GM21360 (cell line): ENCODE measurements at regions not wholly inside any gene's neighbourhood (a gene's known extent, or its start where the extent isn't known, plus 50 kb on each side); places are given as distances from the start of the nearest gene placed in this dataset.
"Not testable (repeated sequence)": the region's sequence is repeated elsewhere in the genome, so short reads cannot be mapped to it uniquely, and the experiment has no call there.

Experiments
- ATAC-seq: cut with Tn5 transposase; IDR thresholded peaks from one replicate; pipeline ENCODE4 v1.9.1; 2021; ENCODE audit warnings: mild to moderate bottlenecking, moderate library complexity; ENCODE audit not compliant: unreplicated experiment

DNA sequence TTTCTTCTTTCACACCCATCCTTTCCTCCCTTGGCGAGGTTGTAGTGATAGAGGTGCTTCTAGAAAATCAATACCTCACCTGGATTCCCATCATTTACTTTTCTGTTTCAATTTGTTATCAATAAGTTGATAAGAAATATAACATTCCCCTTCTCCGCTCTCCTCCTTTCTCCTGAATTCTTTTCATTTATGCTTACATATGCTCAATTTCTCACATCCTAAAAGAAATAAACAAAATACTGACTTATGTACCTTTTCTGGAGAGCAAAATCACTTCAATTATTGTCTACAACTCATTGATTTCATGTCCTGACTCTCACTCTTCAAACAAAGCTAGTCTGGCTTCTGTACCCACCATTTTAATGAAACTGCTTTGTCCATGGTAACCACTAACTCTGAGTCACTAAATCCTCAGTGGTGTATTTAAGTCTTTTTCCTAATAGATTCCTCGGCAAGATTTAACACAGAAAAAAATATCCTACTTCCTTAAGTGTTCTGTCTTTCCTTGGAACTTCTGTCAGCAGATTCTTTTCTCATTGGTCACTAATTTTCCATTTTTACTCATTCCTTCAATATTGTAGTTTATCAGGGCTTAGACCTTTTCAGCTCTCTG, 289.6 kb downstream of the RFPL4B start:
- no peak for ATAC-seq

DNA sequence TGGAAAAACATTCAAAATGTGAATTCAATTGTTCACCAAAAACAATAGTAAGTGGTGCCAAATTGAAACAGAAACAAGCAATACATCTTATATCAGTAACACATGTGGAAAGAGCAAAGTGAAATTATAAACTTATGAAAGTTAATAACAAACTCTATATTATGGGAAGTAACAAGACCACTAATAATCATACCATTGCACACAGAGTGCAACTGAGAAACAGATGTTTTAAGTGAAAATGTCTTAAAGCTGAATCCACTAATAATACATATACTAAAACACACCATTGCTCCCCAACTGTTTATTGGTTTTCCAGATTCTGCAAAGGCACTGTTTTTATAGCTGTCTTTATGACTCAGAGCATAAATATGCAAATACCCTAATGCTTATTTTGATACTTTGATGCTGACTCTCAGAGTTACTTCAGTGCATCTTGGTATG, 292.3 kb downstream of the RFPL4B start:
- no peak for ATAC-seq

DNA sequence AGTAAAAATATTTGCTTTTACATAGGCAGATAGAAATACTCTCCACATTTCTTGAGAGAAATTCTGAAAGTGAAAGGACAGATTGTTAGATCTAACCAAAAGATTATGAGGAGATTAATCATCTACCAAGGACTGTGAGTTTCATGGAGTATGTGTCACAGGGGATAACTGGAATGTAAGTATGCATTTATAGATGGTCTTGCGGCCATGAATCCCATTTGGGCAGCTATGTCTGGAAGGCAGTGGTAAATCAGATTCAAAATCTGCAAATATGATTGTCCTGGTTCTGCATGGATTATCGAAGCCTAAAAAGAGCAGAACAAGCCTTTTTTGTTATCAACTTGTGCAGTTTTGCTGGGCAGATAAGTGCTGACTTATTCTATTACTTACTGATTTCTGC, 293.8 kb downstream of the RFPL4B start:
- ATAC-seq: no peak

DNA sequence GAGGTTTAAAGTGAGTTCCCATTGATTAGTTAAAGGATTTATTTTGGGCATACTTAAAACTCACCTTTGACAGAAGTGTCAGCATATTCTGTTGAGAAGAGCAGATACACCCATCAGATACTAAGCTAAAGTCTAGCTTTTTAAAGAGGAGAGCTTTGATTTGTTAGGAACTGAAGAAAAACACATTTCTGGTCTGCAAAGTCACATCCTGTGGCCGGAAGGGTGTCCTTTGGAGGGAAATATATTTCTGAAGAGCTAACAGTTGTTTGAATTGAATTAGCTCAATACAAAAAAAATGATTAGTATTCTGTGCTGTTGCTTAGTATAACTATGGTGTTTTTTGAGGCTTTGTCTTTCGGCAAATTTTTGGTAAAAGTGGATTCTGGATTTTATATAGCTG, 302.7 kb downstream of the RFPL4B start:
- ATAC-seq: no peak

GRCh38 chr6:112651239-112651638, 304.1 kb downstream of the RFPL4B start:
- ATAC-seq: no peak

GRCh38 chr6:112659912-112660311, 312.8 kb downstream of the RFPL4B start:
- no peak for ATAC-seq

DNA sequence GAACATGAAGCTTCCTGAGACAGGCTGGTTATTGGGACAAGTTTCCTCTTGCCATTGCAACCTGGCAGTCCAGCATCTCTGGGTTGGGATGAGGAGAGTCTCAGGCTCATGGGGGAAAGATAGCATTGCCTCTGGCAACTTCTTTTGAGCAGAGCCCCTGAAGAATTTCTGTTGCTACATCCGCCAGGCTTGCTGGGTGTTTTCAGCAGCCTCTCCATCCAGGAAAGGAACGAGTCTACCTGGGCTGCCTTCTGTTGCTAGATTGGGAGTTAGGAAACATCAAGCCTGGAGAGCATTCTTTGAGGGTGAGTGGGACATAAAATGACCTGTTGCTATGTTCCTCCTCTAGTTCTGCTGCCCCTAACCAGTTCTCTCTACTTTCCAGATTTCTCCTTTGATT, 313.5 kb downstream of the RFPL4B start:
- no peak for ATAC-seq

DNA sequence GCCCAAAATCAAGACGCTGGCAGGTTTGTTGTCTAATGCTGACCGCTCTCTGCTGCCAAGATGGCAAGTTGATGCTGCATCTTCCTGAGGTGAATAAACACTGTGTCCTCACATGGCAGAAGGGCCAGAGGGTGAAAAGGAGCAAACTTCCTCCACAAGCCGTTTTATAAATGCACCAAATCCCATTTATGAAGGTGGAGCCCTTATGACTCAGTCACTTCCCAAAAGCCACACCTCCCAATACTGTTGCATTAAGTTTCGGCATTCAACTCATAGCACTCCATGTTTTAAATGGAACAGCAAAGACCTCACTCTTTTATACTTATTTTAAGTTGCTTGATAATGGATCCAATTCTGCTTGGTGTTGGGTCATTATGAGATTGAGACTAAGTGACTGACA, 316.6 kb downstream of the RFPL4B start:
- ATAC-seq: no peak

DNA sequence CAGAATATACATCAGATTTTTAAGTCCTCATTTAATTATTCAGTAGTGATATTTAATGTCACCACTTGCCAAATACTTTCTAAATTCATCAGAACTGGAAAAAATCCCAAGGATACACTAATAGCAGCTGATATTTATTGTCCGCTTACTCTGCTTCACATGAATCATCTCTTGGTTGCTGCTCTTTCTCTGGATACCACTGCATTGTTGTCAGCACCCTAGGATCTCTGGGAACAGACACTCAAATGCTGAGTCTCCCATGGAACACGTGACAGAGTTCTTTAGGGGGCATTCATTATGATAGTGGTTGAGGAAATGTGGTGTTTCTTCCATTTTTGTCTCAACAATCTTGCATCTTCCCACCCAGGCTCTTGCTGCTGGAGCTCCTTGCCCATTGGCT, 318.0 kb downstream of the RFPL4B start:
- ATAC-seq: no peak

- ATAC-seq: no peak
Observed at GRCh38 chr6:112665815-112666214, 318.7 kb downstream of the RFPL4B start.

DNA sequence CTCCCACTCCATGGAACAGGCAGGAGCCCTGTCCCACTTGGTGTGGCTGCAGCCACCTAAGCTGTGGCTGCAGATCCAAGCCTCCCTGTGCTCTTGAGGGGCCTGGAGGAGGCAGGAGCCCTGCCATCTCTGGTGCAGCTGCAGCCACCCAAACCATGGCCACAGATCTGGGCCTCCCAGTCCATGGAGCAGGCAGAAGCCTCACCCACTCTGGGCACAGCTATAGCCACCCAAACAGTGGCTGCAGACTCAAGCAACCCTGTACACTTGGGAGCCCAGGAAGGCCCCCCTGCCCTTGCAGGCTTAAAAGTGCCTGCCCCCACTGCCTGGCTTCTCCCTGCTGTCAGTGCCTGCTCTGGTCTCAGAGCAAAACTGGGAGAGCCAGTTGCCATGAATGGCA, 320.3 kb downstream of the RFPL4B start:
- ATAC-seq: no peak

DNA sequence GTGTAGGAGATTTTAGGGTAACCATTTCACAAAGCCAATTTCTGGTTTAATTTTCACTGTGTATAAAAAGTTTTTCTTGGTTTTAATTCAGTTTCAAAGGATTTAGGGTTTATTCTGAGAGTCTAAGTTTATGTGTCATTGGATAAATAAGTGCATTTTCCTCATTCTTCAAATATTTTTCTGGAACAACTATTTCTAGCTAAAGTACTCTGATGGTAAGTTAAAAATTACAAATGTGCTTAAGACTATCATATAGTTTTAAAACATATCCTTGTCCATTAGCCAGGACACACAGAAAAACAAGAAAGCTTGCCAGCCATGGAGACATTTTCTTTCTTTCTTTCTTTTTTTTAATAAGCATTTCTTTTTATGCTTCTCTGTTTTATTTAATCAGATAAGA, 333.0 kb downstream of the RFPL4B start:
- ATAC-seq: no peak

DNA sequence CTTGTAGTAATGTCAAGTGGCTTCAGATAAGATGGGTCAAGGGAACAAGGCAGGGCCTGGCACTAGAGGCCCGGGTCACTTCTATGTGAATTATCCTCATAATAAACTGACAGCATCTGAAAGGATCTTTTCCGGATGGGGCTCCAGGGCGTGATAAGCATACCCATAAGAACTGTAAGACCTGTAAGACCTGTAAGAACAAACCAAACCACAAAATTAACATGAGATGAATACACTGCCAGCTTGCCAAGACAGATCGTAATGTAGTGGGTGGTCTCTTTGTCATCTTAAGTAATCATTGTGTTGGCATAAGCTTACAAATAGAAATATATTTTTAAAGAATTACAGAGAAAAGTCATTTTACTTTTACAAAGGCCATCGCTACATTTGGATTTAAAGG, 334.9 kb downstream of the RFPL4B start:
- no peak for ATAC-seq

DNA sequence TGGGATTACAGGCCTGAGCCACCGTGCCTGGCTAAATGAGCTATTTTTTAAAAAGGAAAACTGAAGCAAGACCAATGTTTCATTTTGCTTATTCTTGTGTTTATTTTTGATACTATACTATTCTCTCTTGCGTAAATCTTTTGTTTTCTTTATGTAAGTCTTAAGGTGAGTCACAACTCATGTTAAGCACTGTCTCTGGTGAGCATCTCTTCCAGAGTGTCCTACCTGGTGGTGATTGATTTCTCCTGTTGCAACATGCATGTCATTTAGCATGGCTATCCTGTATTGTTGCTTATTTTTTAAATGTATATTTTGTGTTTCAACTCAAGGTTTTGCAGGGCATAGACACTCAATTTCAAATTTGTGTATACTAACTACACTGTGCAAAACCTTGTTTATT, 336.0 kb downstream of the RFPL4B start:
- no peak for ATAC-seq

- no peak for ATAC-seq
Observed at GRCh38 chr6:112683926-112684325, 336.8 kb downstream of the RFPL4B start.

GRCh38 chr6:112685521-112686220, 338.5 kb downstream of the RFPL4B start:
- ATAC-seq: not testable (repeated sequence)

DNA sequence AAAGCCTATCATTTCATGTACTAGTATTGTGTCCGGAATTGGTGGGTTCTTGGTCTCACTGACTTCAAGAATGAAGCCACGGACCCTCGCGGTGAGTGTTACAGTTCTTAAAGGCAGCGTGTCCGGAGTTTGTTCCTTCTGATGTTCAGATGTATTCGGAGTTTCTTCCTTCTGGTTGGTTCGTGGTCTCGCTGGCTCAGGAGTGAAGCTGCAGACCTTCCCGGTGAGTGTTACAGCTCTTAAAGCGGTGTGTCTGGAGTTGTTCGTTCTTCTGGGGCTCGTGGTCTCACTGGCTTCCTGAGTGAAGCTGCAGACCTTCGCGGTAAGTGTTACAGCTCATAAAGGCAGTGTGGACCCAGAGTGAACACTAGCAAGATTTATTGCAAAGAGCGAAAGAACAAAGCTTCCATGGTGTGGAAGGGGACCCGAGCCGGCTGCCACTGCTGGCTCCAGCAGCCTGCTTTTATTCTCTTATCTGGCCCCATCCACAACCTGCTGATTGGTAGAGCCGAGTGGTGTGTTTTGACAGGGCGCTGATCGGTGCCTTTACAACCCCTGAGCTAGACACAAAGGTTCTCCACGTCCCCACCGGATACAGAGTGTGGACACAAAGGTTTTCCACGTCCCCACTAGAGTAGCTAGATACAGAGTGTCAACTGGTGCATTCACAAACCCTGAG, 341.5 kb downstream of the RFPL4B start:
- not testable (repeated sequence) for ATAC-seq

DNA sequence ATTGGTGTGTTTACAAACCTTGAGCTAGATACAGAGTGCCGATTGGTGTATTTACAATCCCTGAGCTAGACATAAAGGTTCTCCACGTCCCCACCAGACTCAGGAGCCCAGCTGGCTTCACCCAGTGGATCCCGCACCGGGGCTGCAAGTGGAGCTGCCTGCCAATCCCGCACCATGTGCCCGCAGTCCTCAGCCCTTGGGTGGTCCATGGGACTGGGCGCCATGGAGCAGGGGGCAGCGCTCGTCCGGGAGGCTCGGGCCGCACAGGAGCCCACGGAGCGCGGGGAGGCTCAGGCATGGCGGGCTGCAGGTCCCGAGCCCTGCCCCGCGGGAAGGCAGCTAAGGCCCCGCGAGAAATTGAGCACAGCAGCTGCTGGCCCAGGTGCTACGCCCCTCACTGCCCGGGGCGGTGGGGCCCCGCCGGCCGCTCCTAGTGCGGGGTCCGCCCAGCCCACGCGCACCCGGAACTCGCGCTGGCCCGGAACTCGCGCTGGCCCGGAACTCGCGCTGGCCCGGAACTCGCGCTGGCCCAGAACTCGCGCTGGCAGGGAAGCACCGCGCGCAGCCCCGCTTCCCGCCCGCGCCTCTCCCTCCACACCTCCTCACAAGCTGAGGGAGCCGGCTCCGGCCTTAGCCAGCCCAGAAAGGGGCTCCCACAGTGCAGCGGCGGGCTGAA, 342.2 kb downstream of the RFPL4B start:
- not testable (repeated sequence) for ATAC-seq

DNA sequence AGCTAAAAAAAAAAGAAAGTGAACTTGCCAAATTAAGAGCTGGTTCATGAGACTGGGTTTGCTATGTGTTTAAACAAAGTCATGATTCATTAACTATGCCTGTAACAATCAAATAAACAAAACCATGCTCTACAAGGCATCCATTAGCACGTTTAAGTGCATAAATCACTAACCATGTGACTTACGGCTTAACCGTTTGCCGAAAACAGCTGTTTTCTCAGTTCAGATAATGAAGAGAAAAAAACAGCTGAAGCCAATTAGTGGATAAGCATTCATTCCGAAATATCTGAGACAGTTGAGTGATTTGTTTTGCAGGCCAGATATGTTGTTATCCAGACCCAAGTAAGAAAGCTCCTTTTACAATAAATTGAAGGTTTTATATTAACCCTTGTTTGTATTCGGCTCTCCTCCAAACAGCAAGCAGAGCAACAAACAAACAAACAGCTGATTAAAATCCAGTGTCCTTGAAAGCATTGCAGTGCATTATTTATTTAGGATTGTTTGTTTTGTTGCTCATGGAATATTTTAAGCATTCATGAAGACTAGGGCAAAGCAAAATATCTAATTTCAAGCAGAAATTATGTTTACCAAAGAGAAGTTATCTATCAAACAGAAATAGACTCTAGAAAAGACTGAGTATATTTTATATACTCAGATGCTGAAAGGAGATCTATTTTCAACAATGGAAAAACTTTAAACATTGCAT, 343.5 kb downstream of the RFPL4B start:
- ATAC-seq: no peak

- ATAC-seq: no peak
Observed at GRCh38 chr6:112691289-112691688, 344.2 kb downstream of the RFPL4B start.

DNA sequence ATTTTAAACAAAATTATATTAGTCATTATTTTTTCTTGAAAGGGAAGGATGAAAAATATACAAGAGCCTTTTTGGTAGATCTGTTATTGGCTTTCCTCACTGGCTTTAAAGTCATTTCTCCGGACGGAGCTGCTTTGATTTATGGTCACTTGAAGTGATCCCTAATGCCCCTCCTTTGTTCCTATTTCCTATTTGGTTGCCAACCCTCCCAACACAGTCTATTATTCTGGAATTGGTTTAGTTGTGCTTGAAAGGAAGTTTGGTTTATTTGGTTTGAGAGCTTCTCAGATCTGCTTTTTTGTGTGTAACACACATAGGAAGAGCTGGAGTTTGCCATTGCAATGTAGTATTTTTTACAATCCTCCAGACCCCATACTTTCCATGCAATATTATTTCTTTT, 347.9 kb downstream of the RFPL4B start:
- ATAC-seq: no peak
